ENCODE measurements at regions not wholly inside any gene's neighbourhood (a gene's known extent, or its start where the extent isn't known, plus 50 kb on each side); places are given as distances from the start of the nearest gene placed in this dataset.

GRCh38 chr3:193915613-193916012, 220.3 kb upstream of the HES1 start:
- TF ChIP-seq CTCF (conservative IDR thresholded peaks at IDR 0.05 in 1 of 2, IDR thresholded peaks at IDR 0.05 in 1 of 2; ENCODE audit: extremely low read depth in 1 of 2, insufficient read depth in 1 of 2, low read depth in 1 of 2, low read length in 2 of 2) (no peak), EZH2 (IDR thresholded peaks at IDR 0.05; ENCODE audit: borderline replicate concordance, low read length) (no peak)
